Anterior cingulate cortex (tissue), 58 donors: ENCODE measurements at regions not wholly inside any gene's neighbourhood (a gene's known extent, or its start where the extent isn't known, plus 50 kb on each side); places are given as distances from the start of the nearest gene placed in this dataset.

Experiments used
- DNase-seq, 58 donors: peaks; one replicate each; lab custom pipeline; 2025; lab: John Stamatoyannopoulos, UW

- no peak for DNase-seq
Measured at GRCh38 chr7:33750177-33750576, 155.2 kb upstream of the BMPER start.

- no peak for DNase-seq
Measured at GRCh38 chr7:33751443-33751842, 153.9 kb upstream of the BMPER start.

DNA sequence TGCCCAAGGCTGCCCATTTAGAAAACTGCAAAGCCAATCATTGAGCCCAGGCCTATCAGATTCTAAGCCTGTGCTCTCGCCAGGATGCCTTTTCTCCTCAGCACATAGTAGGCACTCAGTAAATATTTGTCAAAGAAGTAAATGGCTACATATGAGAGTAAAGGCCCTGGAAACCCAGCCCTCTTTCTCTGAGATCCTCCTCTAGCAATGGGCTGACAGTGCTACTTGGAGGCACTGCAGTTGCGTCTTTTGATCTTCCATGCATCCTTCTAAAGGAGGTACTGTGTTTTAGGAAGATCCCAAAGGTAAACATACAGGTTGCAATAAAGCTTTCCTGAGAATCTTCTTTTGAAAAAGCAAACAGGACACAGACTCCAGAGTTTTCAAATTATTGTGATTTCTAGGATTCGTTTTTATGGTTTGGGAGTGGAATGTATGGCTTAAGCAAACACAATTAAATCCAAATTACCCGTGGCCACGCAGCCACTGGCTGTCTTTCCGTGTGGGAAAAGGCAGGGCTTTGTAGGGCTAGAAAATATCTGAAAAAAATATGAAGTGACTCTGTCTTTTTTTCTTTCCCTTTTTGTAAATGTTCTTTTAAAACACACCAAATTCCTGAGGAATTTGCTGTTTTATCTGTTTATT, 151.3 kb upstream of the BMPER start:
- no peak for DNase-seq

DNA sequence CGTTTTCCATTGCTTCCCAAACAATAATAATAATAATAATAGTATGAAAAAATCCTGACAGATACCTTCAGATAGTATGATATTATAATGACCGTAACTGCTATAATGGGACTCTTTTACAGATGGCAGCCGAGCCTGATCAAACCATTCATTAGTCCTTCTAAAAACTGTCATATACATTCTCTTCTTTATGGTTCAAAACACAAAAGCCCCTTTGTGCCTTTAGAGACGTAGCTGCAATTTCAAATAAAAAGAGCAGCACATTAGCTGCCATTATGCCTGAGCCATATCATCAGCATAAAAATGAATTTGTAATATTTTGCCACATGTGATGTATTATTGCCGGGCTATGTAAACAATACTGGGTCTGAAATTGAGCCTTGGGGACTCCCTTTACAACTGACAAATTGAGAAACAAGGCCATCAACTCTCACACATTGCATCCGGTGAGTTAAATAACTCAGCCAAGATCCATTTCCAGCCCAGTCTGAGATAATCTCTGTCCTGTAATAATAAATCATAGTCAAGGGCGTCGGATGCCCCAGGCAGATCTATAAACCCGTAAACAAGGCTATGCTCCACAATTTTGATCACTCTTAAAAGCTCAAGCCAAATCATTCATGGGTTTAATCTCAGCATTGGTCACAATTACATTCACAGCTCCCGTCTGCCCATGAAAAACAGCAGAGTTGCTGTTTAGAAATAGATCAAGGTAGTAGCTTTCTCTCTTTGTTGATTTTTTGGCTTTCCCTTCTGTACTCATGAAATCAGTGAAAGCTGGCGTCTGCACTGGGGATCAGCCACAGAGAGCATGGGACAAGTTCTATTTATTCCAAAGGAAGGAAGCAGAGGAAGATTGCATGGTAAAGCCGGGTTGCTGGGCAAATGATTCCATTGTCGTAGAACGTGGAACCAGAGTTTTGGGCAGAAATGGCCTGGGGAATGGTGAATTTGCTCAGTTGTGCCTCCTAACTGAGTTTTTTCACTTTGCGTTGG, 150.1 kb upstream of the BMPER start:
- DNase-seq: no peak

- DNase-seq: peak in 4 of 58 donors; percentile 1 to 3 (median 1)
Measured at GRCh38 chr7:33757050-33757449, 148.3 kb upstream of the BMPER start.

DNA sequence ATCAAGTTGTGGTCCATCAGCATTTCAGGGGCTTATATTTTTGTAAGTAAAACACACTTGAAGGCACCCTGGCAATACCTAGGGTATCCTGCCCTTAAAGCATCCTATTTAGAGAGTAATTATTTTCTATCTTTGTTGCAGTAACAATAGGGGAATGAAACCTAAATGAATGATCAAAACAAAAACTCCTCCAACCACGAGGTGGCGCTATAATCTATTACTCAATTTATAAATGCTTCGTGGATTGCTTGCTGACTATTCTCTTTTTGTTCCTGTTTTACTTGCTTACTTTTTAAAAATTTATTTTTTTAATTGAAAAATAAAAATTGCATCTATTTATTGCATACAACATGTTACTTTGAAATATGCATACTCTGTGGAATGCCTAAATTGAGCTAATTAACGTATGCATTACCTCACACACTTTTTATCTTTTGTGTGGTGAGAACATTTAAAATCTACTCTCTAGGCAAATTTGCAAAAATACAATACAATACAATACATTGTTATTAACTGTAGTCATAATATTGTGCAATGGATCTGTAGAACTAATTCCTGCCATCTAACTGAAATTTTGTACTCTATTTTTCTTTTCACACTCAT, 147.7 kb upstream of the BMPER start:
- DNase-seq: peak in 16 of 58 donors; percentile 2 to 43 (median 8)

DNA sequence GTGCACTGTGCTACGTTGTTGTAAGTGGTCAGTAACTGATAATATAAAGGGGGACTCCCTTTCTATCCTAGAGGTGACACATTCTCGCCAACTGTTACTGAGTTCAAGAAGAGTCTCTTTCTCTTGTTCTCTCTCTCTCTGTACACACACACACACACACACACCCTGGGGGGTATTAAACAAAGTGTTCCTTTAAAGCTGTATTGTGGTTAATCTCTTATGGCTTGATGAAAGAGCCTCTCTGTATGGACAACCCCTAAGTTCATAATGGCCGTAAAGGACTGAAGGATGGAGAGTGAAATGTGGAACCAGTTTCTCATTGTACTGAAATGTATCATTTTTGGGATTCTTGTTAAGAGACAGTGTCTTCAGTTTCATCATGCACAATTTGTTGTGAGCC, 145.2 kb upstream of the BMPER start:
- DNase-seq: no peak

DNA sequence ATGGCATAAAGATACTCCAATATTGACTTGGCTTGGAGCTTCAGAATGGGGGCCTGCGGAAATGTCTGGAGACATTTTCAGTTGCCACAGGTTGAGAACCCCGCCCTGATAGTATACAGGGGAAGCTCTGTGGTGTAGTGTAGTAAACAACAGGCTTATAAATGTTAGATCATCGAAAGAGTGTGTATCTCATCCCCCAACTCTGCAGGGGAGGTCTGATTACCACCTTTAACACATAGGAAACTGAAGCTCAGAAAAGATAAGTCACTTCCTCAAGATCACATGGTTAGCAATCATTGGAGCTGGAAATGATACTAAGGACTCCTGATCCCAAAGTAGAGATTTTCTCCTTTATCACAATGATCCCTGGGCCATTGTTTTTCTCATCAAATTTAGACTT, 144.5 kb upstream of the BMPER start:
- DNase-seq: no peak

DNA sequence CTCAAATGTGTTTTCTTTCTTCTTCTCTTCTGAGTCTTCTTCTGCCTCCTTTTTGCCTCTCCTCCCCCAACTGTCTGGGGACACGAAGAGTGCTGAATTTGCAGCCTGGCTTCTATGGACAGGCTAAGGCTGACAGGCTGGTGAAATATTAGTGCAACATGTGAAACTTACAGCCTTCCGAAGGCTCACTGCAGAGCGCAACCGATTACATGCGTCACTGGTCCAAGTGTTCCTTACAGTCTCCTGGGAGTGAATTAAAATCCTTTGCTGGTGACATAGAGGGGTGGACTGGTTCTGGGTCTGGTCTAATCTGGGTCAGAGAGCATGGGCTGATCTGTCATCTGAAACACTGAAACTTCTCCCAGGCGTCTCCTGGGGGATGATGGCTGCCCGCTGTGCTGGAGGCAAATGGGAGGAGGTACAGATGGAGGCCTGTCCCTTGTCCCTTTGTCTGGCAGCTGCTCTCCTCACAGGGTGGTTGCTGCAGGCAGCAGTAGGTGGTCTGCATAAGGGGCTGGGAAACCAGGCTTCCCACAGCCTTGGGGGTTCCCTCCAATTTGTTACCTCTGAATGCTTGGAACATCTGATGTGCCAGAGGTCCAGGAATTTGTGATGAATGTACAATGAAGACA, 143.8 kb upstream of the BMPER start:
- DNase-seq: no peak

- no peak for DNase-seq
Measured at GRCh38 chr7:33762151-33762910, 143.0 kb upstream of the BMPER start.

GRCh38 chr7:33762911-33763306, 142.4 kb upstream of the BMPER start:
- DNase-seq: no peak

DNA sequence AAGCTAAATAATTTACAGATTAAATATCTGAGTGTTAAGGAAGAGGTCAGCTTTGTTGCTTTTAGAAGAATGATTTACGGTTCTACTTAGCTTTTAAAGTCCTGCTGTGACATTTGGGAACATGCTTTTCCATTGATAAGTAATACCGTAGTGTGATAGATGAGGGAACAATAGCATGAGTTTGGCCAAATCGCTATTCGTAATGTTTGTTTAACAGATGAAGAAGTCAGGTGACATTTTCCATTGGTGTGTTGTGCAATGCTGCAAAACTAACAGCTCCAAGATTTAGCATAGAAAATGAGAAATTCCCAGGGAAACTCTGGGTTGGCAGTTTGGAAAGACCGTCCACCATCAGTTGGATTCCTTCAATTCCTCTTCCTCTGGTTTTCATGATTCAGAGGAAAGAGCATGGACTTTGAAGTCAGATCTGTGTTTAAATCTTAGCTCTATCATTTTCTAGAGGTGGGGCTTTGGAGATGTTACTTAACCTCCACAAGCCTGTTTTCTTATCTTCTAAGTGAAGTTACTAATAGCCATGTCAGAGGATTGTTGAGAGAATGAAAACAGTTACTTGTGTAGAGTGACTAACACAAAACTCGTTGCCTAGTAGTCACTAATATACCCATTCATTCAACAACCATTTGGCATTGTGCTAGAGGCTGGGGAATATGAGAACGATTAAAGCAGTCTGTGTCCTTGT, 140.4 kb upstream of the BMPER start:
- DNase-seq: no peak

- no peak for DNase-seq
Measured at GRCh38 chr7:33766405-33766804, 138.9 kb upstream of the BMPER start.

DNA sequence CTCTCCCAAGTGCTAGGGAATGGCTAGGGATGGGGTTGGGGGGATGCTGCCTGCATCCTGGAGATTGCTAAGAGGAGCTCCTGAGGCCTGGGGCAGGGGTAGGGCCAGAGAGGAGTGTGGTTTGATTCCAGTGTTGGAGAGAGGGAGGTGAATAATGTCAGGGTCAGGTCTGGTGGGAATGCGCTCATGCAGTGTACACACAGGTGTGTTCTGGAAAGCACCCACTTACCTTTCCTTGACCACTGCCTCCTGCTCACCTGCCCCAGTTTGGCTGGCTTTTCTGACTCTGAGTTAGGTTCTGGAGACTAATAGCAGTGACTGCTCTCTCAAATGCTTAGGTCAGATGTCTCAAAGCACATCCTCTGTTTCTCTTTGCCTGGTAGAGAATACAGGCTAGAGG, 135.4 kb upstream of the BMPER start:
- DNase-seq: no peak

- no peak for DNase-seq
Measured at GRCh38 chr7:33770576-33770975, 134.8 kb upstream of the BMPER start.

DNA sequence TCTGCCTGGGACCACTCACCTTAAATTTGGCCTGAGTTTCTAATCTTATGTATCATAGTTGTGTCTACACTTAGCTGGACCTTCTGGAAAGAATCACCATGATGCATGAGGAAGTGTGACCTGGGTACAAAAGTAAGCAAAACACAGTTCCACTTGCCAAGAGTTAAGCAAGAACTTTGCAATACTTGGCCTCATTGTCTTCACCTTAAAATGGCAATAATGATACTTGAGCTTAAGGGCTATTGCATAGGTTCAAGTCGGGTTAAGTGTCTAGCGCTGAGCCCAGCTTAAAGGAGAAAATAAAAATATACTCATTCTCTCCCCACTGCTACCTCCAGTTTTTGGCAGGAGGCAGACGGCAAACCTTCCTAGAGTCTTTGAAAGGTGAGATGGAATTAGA, 133.9 kb upstream of the BMPER start:
- no peak for DNase-seq

DNA sequence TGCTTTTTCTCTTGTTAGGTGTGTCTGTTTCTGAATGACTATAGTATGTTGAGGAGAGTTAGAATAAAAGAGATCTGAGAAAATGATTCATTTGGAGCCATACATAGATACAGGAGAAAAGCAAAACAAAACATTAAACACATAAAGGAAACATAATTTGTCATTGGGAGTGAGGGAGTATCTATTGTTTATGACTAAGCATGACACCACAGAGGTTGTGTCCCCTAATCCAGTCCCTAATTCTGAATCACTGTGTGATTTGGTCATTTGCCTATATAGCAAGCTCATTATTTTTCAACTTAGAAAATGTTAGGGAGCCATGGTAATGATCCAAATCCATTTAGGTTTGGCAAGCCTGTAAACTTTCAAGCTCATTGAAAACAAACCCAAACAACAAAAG, 132.3 kb upstream of the BMPER start:
- no peak for DNase-seq

- peak in 15 of 58 donors; percentile 2 to 61 (median 15) for DNase-seq
Measured at GRCh38 chr7:33774762-33775523, 130.4 kb upstream of the BMPER start.

DNA sequence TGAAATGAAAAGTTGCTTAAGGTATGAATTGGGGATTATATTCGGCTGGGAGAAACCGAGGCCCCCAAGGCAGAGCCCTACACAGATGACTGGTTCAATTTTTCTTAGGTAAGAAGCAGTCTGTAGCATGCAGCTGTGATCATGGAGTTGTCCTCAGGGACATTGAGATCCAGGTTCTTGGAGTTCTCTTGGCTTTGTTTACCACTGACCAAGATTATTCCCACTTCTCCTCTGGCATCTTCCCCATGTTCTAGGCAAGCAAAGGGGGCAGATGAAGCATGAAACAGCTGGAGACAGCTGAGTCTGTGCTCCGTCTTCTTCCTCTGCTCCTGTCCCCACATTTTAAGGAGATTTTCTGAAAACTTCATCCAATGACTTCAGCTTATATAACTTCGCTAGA, 129.5 kb upstream of the BMPER start:
- no peak for DNase-seq
